BE2C (cell line): ENCODE measurements at regions not wholly inside any gene's neighbourhood (a gene's known extent, or its start where the extent isn't known, plus 50 kb on each side); places are given as distances from the start of the nearest gene placed in this dataset.

Experiments
- DNase-seq: peaks from one replicate; pipeline ENCODE4 v3.0.0-alpha.2; 2020
- H3K27me3 ChIP-seq: fragments of 250-450 bp; sonication (Bioruptor Pico); 2 replicates; pipeline ENCODE4 v1.5.1; 2020; ENCODE audit warnings: mild to moderate bottlenecking
- H3K36me3 ChIP-seq: fragments of 250-450 bp; sonication (Bioruptor Pico); 2 replicates; pipeline ENCODE4 v1.5.1; 2020; ENCODE audit warnings: mild to moderate bottlenecking
- H3K4me1 ChIP-seq: fragments of 250-450 bp; sonication (Bioruptor Pico); 2 replicates; pipeline ENCODE4 v1.5.1; 2020
- H3K4me3 ChIP-seq: 2 replicates; pipeline ENCODE4 v1.5.1; 2011; ENCODE audit warnings: low read depth, low read length
- H3K9me3 ChIP-seq: fragments of 250-450 bp; sonication (Bioruptor Pico); 2 replicates; pipeline ENCODE4 v1.5.1; 2020
- TF ChIP-seq, protein P1 (sequence below): IDR thresholded peaks from 2 replicates; pipeline ENCODE4 v1.5.1; 2012; ENCODE audit warnings: mild to moderate bottlenecking, low read depth, low read length

DNA sequence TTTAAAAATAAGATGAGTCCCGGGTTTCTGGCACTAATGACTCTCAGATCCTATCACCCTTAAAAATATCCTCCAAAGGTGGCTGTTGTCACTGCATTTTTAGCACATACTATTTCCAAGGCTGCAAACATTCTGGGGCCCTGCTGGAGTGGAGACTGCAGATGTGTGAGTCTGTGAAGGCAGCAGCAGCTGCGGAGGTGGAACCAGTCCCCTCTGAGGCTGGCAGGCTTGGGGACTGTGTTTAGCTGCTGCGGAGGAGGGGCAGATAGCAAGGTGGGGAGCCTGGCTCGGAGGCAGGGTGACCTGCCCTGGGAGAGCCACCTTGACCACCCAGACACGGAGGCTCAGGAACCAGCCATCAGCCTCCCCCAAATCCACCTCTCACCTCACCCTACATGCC is 77.0 kb downstream of the C5orf15 start:
- no peaks in the 10 kb centered on the region for H3K27me3 ChIP-seq
- DNase-seq = no peak
- TF ChIP-seq, protein P1, sequence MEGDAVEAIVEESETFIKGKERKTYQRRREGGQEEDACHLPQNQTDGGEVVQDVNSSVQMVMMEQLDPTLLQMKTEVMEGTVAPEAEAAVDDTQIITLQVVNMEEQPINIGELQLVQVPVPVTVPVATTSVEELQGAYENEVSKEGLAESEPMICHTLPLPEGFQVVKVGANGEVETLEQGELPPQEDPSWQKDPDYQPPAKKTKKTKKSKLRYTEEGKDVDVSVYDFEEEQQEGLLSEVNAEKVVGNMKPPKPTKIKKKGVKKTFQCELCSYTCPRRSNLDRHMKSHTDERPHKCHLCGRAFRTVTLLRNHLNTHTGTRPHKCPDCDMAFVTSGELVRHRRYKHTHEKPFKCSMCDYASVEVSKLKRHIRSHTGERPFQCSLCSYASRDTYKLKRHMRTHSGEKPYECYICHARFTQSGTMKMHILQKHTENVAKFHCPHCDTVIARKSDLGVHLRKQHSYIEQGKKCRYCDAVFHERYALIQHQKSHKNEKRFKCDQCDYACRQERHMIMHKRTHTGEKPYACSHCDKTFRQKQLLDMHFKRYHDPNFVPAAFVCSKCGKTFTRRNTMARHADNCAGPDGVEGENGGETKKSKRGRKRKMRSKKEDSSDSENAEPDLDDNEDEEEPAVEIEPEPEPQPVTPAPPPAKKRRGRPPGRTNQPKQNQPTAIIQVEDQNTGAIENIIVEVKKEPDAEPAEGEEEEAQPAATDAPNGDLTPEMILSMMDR = no peak
- H3K4me1 ChIP-seq = no peaks in the 10 kb centered on the region
- no peak overlapping the region for H3K4me3 ChIP-seq
- no peaks in the 10 kb centered on the region for H3K9me3 ChIP-seq
- no peaks in the 10 kb centered on the region for H3K36me3 ChIP-seq

DNA sequence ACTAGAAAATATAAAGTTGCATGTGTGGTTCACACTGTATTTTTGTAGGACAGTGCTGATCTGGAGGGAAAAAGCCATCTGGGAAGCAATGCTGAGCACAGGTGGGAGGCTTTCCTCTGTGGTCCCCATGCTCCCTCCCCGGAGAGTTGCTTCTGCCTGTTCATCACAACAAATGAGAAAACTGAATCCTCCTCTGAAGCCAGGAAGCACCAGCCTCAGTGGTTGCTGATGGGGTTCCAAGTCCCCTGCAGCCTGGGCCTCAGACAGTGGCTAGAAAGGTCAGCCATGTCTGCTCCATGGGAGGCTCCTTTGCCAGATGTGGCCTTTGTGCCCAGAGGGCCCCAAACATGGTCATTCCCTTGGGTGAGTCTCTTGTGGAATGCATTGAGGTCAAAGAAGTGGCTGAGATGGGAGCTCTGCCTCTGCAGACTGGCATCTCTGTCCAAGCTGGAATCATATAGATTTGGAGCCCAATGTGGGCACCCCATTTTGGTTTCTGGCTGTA is 77.6 kb downstream of the C5orf15 start:
- no peaks in the 10 kb centered on the region for H3K9me3 ChIP-seq
- no peaks in the 10 kb centered on the region for H3K4me1 ChIP-seq
- no peak for DNase-seq
- TF ChIP-seq, protein P1 = no peak
- no peaks in the 10 kb centered on the region for H3K36me3 ChIP-seq
- no peaks in the 10 kb centered on the region for H3K27me3 ChIP-seq
- H3K4me3 ChIP-seq = no peak overlapping the region

DNA sequence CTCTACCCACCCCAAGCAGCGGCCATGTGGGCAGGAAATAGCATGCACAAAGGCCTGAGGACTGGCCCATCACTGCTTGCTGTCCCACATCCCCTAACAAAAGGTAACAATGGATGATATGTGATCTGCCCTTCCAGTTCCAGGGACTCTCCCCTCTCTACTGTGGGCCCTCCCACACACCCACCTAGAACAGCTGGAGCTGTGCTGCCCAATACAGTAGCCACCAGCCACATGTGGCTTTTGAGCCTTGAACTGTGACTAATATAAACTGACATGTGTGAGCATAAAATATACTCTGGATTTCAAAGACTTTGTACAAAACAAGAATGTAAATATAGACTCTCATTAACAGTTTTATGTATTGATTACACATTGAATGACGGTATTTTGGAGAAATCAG is 78.1 kb downstream of the C5orf15 start:
- Histone ChIP-seq H3K36me3 (no peaks in the 10 kb centered on the region), H3K4me1 (no peaks in the 10 kb centered on the region), H3K9me3 (no peaks in the 10 kb centered on the region), H3K4me3 (no peak overlapping the region), H3K27me3 (no peaks in the 10 kb centered on the region)
- DNase-seq = no peak
- TF ChIP-seq, protein P1 = no peak

DNA sequence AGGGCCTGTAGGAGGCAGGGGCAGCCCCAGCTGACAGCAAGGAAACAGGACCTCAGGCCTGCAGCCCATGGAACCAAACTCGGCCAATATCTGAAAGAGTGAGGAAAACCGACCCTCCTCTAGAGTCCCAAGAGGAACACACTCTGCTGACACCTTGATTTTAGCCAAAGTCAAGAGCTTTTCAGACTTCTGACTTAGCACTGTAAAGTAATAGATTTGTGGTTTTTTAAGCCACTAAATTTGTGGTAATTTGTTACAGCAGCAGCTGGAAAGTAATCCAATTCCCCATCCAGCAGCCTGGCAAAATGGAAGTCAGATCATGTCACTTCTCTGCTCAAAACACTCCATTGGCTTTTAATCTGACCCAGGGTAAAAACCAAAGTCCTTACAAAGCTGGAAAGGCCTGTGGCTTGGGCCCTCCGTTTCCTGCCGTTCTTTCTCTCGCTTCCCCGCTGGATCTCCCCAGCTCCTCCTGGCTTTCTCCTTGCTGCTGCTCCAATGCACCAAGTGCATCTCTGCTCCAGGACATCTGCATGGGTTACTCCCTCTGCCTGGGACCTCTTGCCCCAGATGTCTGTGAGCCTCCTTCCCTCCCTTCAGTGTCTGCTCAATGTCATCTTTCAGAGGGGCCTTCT is 79.0 kb downstream of the C5orf15 start:
- TF ChIP-seq, protein P1 = no peak
- Histone ChIP-seq H3K9me3 (no peaks in the 10 kb centered on the region), H3K36me3 (no peaks in the 10 kb centered on the region), H3K27me3 (no peaks in the 10 kb centered on the region), H3K4me1 (peaks cover 8% of the 10 kb centered on the region; the same call in 1 of the 2 replicates), H3K4me3 (no peak overlapping the region)
- no peak for DNase-seq

DNA sequence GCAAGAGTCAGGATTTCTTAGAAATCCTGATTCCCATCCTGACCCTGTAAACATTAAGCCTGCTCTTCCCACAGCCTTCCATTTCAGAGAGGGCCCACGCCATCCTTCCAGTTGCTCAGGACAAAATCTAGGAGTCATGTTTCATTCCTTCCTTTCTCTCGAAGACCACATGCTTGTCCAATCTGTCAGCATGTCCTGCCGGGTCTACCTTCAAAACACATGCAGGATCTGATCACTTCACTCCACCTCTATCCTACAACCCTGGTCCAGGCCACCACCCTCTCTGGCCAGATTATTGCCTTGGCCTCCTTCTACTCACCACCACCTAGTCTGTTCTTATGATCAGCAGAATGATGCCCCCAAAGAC is 79.8 kb downstream of the C5orf15 start:
- no peak overlapping the region for H3K4me3 ChIP-seq
- H3K36me3 ChIP-seq = no peaks in the 10 kb centered on the region
- no peak for DNase-seq
- peaks cover 15% of the 10 kb centered on the region for H3K4me1 ChIP-seq
- TF ChIP-seq, protein P1 = no peak
- H3K27me3 ChIP-seq = no peaks in the 10 kb centered on the region
- H3K9me3 ChIP-seq = no peaks in the 10 kb centered on the region

DNA sequence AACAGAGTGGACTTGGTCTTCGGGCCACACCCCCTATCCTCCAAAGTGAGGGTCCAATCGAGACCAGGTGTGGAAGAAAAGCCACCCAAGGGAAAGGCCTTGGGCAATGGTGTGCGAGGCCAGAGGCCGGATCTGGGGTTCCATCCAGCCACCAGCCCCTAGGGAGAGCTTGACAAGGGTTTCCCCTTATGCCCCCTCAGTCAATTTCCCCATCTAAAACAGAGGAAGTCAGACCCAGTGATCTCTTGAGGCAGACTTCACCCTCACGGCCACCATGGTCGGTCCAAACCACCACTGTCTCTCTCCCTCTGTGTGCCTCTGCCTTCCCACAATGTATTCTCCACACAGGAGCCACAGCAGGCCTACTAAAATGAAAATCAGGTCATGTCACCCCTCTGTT is 82.9 kb downstream of the C5orf15 start:
- no peak for DNase-seq
- Histone ChIP-seq H3K9me3 (no peaks in the 10 kb centered on the region), H3K4me1 (peaks cover 30% of the 10 kb centered on the region), H3K27me3 (no peaks in the 10 kb centered on the region), H3K36me3 (no peaks in the 10 kb centered on the region), H3K4me3 (no peak overlapping the region)
- TF ChIP-seq, protein P1 = no peak
